Hepatocyte (in vitro differentiated cells): ENCODE measurements at regions not wholly inside any gene's neighbourhood (a gene's known extent, or its start where the extent isn't known, plus 50 kb on each side); places are given as distances from the start of the nearest gene placed in this dataset.

ENCODE experiments used
- EZH2 ChIP-seq: fragments of 200-600 bp; sonication (generic); IDR thresholded peaks from 2 replicates; pipeline ENCODE4 v1.6.1; 2016; ENCODE audit warnings: antibody characterized with exemption, mild to moderate bottlenecking, borderline replicate concordance
- EZH2phosphoT487 ChIP-seq: fragments of 200-600 bp; sonication (generic); IDR thresholded peaks from one replicate; pipeline ENCODE4 v1.6.1; 2018; ENCODE audit warnings: antibody characterized with exemption, mild to moderate bottlenecking, low read depth, moderate library complexity; ENCODE audit not compliant: unreplicated experiment, severe bottlenecking
- TF ChIP-seq, protein P1 (sequence below): fragments of 200-600 bp; sonication (generic); IDR thresholded peaks from 2 replicates; pipeline ENCODE4 v1.5.1; 2016; ENCODE audit warnings: antibody characterized with exemption, mild to moderate bottlenecking; ENCODE audit not compliant: poor library complexity

- no peak for TF ChIP-seq EZH2phosphoT487
- TF ChIP-seq, protein P1, sequence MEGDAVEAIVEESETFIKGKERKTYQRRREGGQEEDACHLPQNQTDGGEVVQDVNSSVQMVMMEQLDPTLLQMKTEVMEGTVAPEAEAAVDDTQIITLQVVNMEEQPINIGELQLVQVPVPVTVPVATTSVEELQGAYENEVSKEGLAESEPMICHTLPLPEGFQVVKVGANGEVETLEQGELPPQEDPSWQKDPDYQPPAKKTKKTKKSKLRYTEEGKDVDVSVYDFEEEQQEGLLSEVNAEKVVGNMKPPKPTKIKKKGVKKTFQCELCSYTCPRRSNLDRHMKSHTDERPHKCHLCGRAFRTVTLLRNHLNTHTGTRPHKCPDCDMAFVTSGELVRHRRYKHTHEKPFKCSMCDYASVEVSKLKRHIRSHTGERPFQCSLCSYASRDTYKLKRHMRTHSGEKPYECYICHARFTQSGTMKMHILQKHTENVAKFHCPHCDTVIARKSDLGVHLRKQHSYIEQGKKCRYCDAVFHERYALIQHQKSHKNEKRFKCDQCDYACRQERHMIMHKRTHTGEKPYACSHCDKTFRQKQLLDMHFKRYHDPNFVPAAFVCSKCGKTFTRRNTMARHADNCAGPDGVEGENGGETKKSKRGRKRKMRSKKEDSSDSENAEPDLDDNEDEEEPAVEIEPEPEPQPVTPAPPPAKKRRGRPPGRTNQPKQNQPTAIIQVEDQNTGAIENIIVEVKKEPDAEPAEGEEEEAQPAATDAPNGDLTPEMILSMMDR: no peak
- no peak for TF ChIP-seq EZH2
Observed at GRCh38 chr2:216300906-216301305, 71.4 kb downstream of the MARCHF4 start.
